MCF 10A (cell line): ENCODE measurements at regions not wholly inside any gene's neighbourhood (a gene's known extent, or its start where the extent isn't known, plus 50 kb on each side); places are given as distances from the start of the nearest gene placed in this dataset.

Source experiments
- BruUV-seq: library from RNA; stranded (reverse); fragments of 400-500 nt; replicated peaks from 2 replicates; lab custom pipeline; 2021; lab: Mats Ljungman, UMichigan
- CTCF ChIA-PET: fragments of 300-600 bp; sonication (Branson Sonifier 250); formaldehyde crosslinking; extraction: SDS; loops from one replicate; lab custom pipeline; 2021; ENCODE audit warnings: antibody characterized with exemption, inconsistent platforms; lab: Yijun Ruan, JAX
- POLR2A ChIA-PET: fragments of 300-600, 350-650 bp; sonication (Branson Sonifier 250); formaldehyde crosslinking; extraction: SDS; loops from one replicate; lab custom pipeline; 2020; ENCODE audit warnings: antibody characterized with exemption, inconsistent platforms; lab: Yijun Ruan, JAX
- DNase-seq: peaks from one replicate; pipeline ENCODE4 v3.0.0-alpha.2; 2018; ENCODE audit not compliant: unreplicated experiment
- H3K27ac Mint-ChIP-seq: one replicate; pipeline ENCODE4 v1.8.0; 2022; ENCODE audit warnings: mild to moderate bottlenecking, low read depth, mixed read lengths; ENCODE audit not compliant: unreplicated experiment
- H3K27me3 Mint-ChIP-seq: one replicate; pipeline ENCODE4 v1.8.0; 2022; ENCODE audit warnings: mixed read lengths; ENCODE audit not compliant: insufficient read depth, unreplicated experiment
- H3K36me3 Mint-ChIP-seq: one replicate; pipeline ENCODE4 v1.8.0; 2022; ENCODE audit warnings: mild to moderate bottlenecking, moderate library complexity, mixed read lengths; ENCODE audit not compliant: insufficient read depth, unreplicated experiment
- H3K4me1 Mint-ChIP-seq: one replicate; pipeline ENCODE4 v1.8.0; 2022; ENCODE audit warnings: mixed read lengths; ENCODE audit not compliant: insufficient read depth, unreplicated experiment
- H3K4me3 Mint-ChIP-seq: one replicate; pipeline ENCODE4 v1.8.0; 2022; ENCODE audit warnings: mild to moderate bottlenecking, moderate library complexity, mixed read lengths; ENCODE audit not compliant: unreplicated experiment
- H3K9me3 Mint-ChIP-seq: one replicate; pipeline ENCODE4 v1.8.0; 2022; ENCODE audit warnings: mixed read lengths; ENCODE audit not compliant: unreplicated experiment
- intact Hi-C: fragments of 100-400 bp; cut with micrococcal nuclease; formaldehyde crosslinking; loops from 2 replicates; pipeline ENCODE4 v1.14.1; 2022
- TF ChIP-seq, protein P1 (sequence below): fragments of 200-600 bp; IDR thresholded peaks from one replicate; pipeline ENCODE4 v1.8.0; 2022; ENCODE audit warnings: antibody characterized with exemption, mild to moderate bottlenecking; ENCODE audit not compliant: unreplicated experiment

DNA sequence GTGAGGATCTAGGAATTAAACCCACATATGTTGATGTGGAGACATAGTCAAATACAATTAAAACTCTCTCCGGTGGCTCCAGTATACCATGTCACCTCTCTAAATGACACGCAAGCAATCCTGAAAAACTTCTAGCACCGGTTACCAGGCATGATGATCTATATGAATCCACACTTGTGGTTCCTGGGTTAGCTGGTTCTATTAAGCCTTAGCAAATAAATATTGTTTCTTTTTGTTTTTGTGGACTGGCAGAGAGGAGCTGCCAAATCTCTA lies 104.8 kb downstream of the SEC61B start:
- no TSS peak for BruUV-seq
- DNase-seq: no peak
- intact Hi-C loops: no loop called here
- CTCF ChIA-PET: interaction anchor here (0.9 kb wide), 1 partner anchor 492 kb away, joined by 3 read pairs; no protein-coding TSS in a partner anchor
- Mint-ChIP-seq H3K27ac (no peak overlapping the region), H3K9me3 (no peaks in the 10 kb centered on the region), H3K36me3 (no peaks in the 10 kb centered on the region), H3K4me3 (no peak overlapping the region), H3K4me1 (no peaks in the 10 kb centered on the region), H3K27me3 (peaks cover 33% of the 10 kb centered on the region)
- POLR2A ChIA-PET: no interaction called here
- TF ChIP-seq, protein P1, sequence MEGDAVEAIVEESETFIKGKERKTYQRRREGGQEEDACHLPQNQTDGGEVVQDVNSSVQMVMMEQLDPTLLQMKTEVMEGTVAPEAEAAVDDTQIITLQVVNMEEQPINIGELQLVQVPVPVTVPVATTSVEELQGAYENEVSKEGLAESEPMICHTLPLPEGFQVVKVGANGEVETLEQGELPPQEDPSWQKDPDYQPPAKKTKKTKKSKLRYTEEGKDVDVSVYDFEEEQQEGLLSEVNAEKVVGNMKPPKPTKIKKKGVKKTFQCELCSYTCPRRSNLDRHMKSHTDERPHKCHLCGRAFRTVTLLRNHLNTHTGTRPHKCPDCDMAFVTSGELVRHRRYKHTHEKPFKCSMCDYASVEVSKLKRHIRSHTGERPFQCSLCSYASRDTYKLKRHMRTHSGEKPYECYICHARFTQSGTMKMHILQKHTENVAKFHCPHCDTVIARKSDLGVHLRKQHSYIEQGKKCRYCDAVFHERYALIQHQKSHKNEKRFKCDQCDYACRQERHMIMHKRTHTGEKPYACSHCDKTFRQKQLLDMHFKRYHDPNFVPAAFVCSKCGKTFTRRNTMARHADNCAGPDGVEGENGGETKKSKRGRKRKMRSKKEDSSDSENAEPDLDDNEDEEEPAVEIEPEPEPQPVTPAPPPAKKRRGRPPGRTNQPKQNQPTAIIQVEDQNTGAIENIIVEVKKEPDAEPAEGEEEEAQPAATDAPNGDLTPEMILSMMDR: no peak

DNA sequence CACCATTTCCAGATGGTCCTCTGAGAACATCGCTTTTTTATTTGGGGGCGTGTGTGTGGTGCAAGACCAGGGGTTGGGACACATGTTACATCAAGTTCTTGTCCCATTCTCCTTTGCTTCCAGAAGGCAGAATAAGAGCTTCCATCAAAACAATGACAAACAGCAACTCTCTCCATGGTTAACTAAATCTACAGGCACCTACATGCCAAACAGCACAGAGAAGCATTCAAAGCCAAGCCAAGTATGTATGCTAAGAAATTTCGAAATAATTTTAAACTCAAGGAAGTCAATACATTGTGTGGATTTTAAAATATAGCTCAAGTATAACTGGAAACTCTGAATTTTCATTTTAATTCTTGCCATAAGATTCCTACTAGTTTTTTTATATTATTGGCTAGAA lies 105.6 kb downstream of the SEC61B start:
- TF ChIP-seq, protein P1: no peak
- intact Hi-C loops: no loop called here
- no peak overlapping the region for H3K4me3 Mint-ChIP-seq
- H3K27me3 Mint-ChIP-seq: peaks cover 26% of the 10 kb centered on the region
- H3K9me3 Mint-ChIP-seq: no peaks in the 10 kb centered on the region
- ChIA-PET CTCF (interaction anchor here (0.6 to 0.7 kb wide), 4 partner anchors 20 to 873 kb away, joined by 3 to 4 read pairs (median 3); no protein-coding TSS in a partner anchor), POLR2A (interaction anchor here (0.9 kb wide), 1 partner anchor 8 kb away, joined by 3 read pairs; no protein-coding TSS in a partner anchor)
- H3K4me1 Mint-ChIP-seq: no peaks in the 10 kb centered on the region
- no peak for DNase-seq
- H3K36me3 Mint-ChIP-seq: no peaks in the 10 kb centered on the region
- no peak overlapping the region for H3K27ac Mint-ChIP-seq
- no TSS peak for BruUV-seq

DNA sequence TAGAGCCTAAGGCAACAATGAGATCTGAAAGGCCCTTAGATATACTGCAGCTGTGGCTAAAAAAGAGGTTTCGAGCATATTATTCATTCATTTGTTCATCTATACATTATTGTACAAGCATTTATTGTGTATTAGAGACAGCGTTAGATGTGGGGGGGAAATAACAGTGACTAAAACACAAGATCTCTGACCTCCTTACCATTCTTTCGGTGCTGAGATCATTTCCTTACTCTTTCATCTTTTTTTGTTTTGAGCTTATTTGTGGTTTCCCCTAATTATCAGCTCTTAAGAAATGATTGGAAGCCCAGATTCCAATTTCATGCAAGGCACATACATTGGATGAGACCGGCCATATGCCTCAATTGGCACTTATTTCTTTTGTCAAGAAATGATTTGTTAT lies 113.2 kb downstream of the SEC61B start:
- no peaks in the 10 kb centered on the region for H3K36me3 Mint-ChIP-seq
- intact Hi-C loops: no loop called here

DNA sequence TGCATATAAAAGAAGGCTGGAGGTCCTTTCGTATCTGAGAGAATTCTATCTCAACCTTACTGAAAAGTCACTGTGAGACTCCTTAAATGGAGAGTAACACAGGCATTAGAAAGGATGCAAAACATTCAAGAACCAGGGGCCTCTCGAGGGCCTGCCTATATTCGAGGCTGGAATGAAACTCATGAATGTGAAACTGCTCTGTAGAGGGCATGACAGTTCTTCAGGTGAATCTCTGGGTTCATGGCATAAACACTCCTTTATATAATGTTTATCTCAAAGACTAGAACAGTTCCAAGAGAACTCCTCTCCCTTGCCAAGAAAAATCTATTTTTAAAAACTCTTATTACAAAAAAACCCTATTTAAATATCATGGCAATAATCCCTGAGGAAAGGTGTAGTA lies 113.9 kb downstream of the SEC61B start:
- DNase-seq: no peak
- no TSS peak for BruUV-seq
- ChIA-PET POLR2A (interaction anchor here (0.6 to 1.2 kb wide), 3 partner anchors 8 to 130 kb away, joined by 3 read pairs; no protein-coding TSS in a partner anchor), CTCF (no interaction called here)
- H3K9me3 Mint-ChIP-seq: no peaks in the 10 kb centered on the region
- no peak overlapping the region for H3K4me3 Mint-ChIP-seq
- H3K27ac Mint-ChIP-seq: no peak overlapping the region
- intact Hi-C loops: no loop called here
- TF ChIP-seq, protein P1: no peak
- H3K36me3 Mint-ChIP-seq: peaks cover 4% of the 10 kb centered on the region
- no peaks in the 10 kb centered on the region for H3K4me1 Mint-ChIP-seq
- no peaks in the 10 kb centered on the region for H3K27me3 Mint-ChIP-seq

More for the DNA sequence above, 113.2 kb downstream of the SEC61B start:
- CTCF ChIA-PET: interaction anchor here (0.6 kb wide), 1 partner anchor 202 kb away, joined by 3 read pairs; no protein-coding TSS in a partner anchor
- POLR2A ChIA-PET: interaction anchor here (0.6 to 1.2 kb wide), 3 partner anchors 8 to 114 kb away, joined by 3 read pairs; partner anchors contain the start of gene ALG2
- no TSS peak for BruUV-seq
- no peaks in the 10 kb centered on the region for H3K4me1 Mint-ChIP-seq
- H3K9me3 Mint-ChIP-seq: no peaks in the 10 kb centered on the region
- no peak overlapping the region for H3K27ac Mint-ChIP-seq
- no peaks in the 10 kb centered on the region for H3K27me3 Mint-ChIP-seq
- TF ChIP-seq, protein P1: no peak
- DNase-seq: no peak
- no peak overlapping the region for H3K4me3 Mint-ChIP-seq
